Endodermal cell (in vitro differentiated cells): ENCODE measurements at regions not wholly inside any gene's neighbourhood (a gene's known extent, or its start where the extent isn't known, plus 50 kb on each side); places are given as distances from the start of the nearest gene placed in this dataset.

Source experiments
- DNase-seq: peaks from one replicate; pipeline ENCODE4 v3.0.0-alpha.2; 2017
- H3K27ac ChIP-seq: 2 replicates; pipeline ENCODE4 v1.5.1; 2013; ENCODE audit warnings: mild to moderate bottlenecking, low read depth, low read length, moderate library complexity
- H3K27me3 ChIP-seq: 2 replicates; pipeline ENCODE4 v1.6.1; 2013; ENCODE audit warnings: mild to moderate bottlenecking, low read length, moderate library complexity; ENCODE audit not compliant: insufficient read depth, control insufficient read depth, poor library complexity, severe bottlenecking
- H3K36me3 ChIP-seq: 2 replicates; pipeline ENCODE4 v1.7.0; 2013; ENCODE audit warnings: mild to moderate bottlenecking, low read length, moderate library complexity; ENCODE audit not compliant: control insufficient read depth, insufficient read depth
- H3K4me1 ChIP-seq: one replicate; pipeline ENCODE4 v1.7.0; 2013; ENCODE audit warnings: low read length; ENCODE audit not compliant: control insufficient read depth, insufficient read depth
- H3K4me3 ChIP-seq: 2 replicates; pipeline ENCODE4 v1.5.1; 2013; ENCODE audit warnings: mild to moderate bottlenecking, low read length, moderate library complexity
- H3K9ac ChIP-seq: 2 replicates; pipeline ENCODE4 v1.6.1; 2013; ENCODE audit warnings: mild to moderate bottlenecking, low read length, moderate library complexity; ENCODE audit not compliant: poor library complexity, severe bottlenecking; ENCODE audit errors: extremely low read depth
- H3K9me3 ChIP-seq: 2 replicates; pipeline ENCODE4 v1.6.1; 2013; ENCODE audit warnings: mild to moderate bottlenecking, low read length, moderate library complexity; ENCODE audit not compliant: control insufficient read depth
- H3K27ac Mint-ChIP-seq: 2 replicates; pipeline ENCODE4 v1.8.0; 2020; ENCODE audit warnings: mixed read lengths
- H3K27me3 Mint-ChIP-seq: 2 replicates; pipeline ENCODE4 v1.8.0; 2021; ENCODE audit warnings: mild to moderate bottlenecking, mixed read lengths; ENCODE audit not compliant: insufficient read depth
- H3K36me3 Mint-ChIP-seq: 2 replicates; pipeline ENCODE4 v1.8.0; 2020; ENCODE audit warnings: low read depth, mixed read lengths
- H3K4me1 Mint-ChIP-seq: 2 replicates; pipeline ENCODE4 v1.8.0; 2020; ENCODE audit warnings: mixed read lengths
- H3K4me3 Mint-ChIP-seq: 2 replicates; pipeline ENCODE4 v1.8.0; 2020; ENCODE audit warnings: mild to moderate bottlenecking, moderate library complexity, mixed read lengths
- H3K9me3 Mint-ChIP-seq: 2 replicates; pipeline ENCODE4 v1.8.0; 2020; ENCODE audit warnings: mild to moderate bottlenecking, mixed read lengths
- CTCF ChIP-seq: fragments of 200-600 bp; sonication (generic); conservative IDR thresholded peaks from 2 replicates; pipeline ENCODE4 v1.5.0; 2021; ENCODE audit warnings: antibody characterized with exemption, mild to moderate bottlenecking
- WGBS, 2 experiments: methylation state at CpG; one replicate each; pipeline versions ENCODE4 v1.1.5 to v1.1.7; 2013; ENCODE audit warnings: missing lambda C conversion rate in 2 of 2, mixed read lengths in 1 of 2; ENCODE audit not compliant: insufficient coverage in 1 of 2, insufficient read length in 1 of 2; 5-methylcytosine and 5-hydroxymethylcytosine counted together

- DNase-seq, result no peak
Measured at GRCh38 chr10:9299966-9300365, 1245.5 kb downstream of the GATA3 start.

GRCh38 chr10:9301148-9301547, 1246.7 kb downstream of the GATA3 start:
- H3K27me3 Mint-ChIP-seq, result peaks cover 5% of the 10 kb centered on the region
- H3K4me1 ChIP-seq, result no peaks in the 10 kb centered on the region
- no peak overlapping the region for H3K4me3 Mint-ChIP-seq
- no peak overlapping the region for H3K27ac ChIP-seq
- H3K36me3 Mint-ChIP-seq, result no peaks in the 10 kb centered on the region
- DNase-seq, result no peak
- no peaks in the 10 kb centered on the region for H3K9me3 ChIP-seq
- H3K4me3 ChIP-seq, result no peak overlapping the region
- H3K36me3 ChIP-seq, result no peaks in the 10 kb centered on the region
- 71 to 86% methylated on average over 1 to 2 of the region's 2 CpGs for WGBS, 2 experiments
- H3K9ac ChIP-seq, result no peak overlapping the region
- no peaks in the 10 kb centered on the region for H3K4me1 Mint-ChIP-seq
- no peaks in the 10 kb centered on the region for H3K27me3 ChIP-seq
- peak; percentile 59 for TF ChIP-seq CTCF
- H3K27ac Mint-ChIP-seq, result no peak overlapping the region
- H3K9me3 Mint-ChIP-seq, result no peaks in the 10 kb centered on the region

More at GRCh38 chr10:9299966-9300365, 1245.5 kb downstream of the GATA3 start:
- peaks cover 3% of the 10 kb centered on the region for H3K27me3 Mint-ChIP-seq
- no peak overlapping the region for H3K4me3 Mint-ChIP-seq
- H3K27me3 ChIP-seq, result no peaks in the 10 kb centered on the region
- no peak overlapping the region for H3K9ac ChIP-seq
- WGBS, 2 experiments, result 94 to 96% methylated on average over 2 of the region's 2 CpGs
- H3K36me3 Mint-ChIP-seq, result no peaks in the 10 kb centered on the region
- H3K27ac ChIP-seq, result no peak overlapping the region
- H3K4me3 ChIP-seq, result no peak overlapping the region
- no peaks in the 10 kb centered on the region for H3K9me3 ChIP-seq
- no peaks in the 10 kb centered on the region for H3K4me1 ChIP-seq
- no peak for TF ChIP-seq CTCF
- H3K36me3 ChIP-seq, result no peaks in the 10 kb centered on the region
- no peaks in the 10 kb centered on the region for H3K4me1 Mint-ChIP-seq
- no peak overlapping the region for H3K27ac Mint-ChIP-seq
- H3K9me3 Mint-ChIP-seq, result no peaks in the 10 kb centered on the region

GRCh38 chr10:9301554-9301953, 1247.1 kb downstream of the GATA3 start:
- Histone ChIP-seq H3K4me1 (no peaks in the 10 kb centered on the region), H3K36me3 (no peaks in the 10 kb centered on the region), H3K27ac (no peak overlapping the region), H3K4me3 (no peak overlapping the region), H3K9ac (no peak overlapping the region), H3K9me3 (no peaks in the 10 kb centered on the region), H3K27me3 (no peaks in the 10 kb centered on the region)
- 88 to 93% methylated on average over 3 to 4 of the region's 4 CpGs for WGBS, 2 experiments
- Mint-ChIP-seq H3K9me3 (no peaks in the 10 kb centered on the region), H3K27me3 (peaks cover 5% of the 10 kb centered on the region), H3K4me1 (no peaks in the 10 kb centered on the region), H3K36me3 (no peaks in the 10 kb centered on the region), H3K4me3 (no peak overlapping the region), H3K27ac (no peak overlapping the region)
- no peak for DNase-seq
- no peak for TF ChIP-seq CTCF
